ENCODE measurements at regions not wholly inside any gene's neighbourhood (a gene's known extent, or its start where the extent isn't known, plus 50 kb on each side); places are given as distances from the start of the nearest gene placed in this dataset.

DNA sequence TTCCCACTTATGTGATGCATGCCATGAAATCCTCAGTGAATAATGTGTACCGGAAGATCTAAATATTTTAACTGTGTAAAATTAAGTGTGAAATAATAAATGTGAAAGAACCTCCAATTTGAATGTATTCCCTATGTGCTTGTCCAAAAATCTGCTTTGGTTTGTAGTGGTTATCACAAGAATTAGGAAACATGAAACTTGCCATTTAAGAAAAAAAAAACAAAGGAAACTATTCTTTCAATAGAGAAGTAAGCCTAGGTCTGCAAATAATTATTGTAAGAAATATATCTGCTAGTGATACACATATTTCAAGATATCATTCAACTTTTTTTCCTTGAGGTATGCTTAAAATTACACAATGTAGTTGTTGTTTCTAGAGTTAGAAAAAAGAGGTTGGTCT lies 500.4 kb downstream of the SLC6A15 start:
- no peak overlapping the region for H2BK5ac ChIP-seq (ENCODE audit: low read depth, low read length)
- H3K36me3 ChIP-seq (ENCODE audit: control insufficient read depth in 2 of 4, insufficient read depth in 4 of 4, low read length in 3 of 4), result no peaks in the 10 kb centered on the region
- 100% methylated on average over 1 of the region's 1 CpG; no CpG with 5 or more reads in 1 of the 2 experiments for WGBS, 2 experiments (ENCODE audit: extremely low coverage in 1 of 2, insufficient coverage in 1 of 2, insufficient read length in 1 of 2, insufficient replicate concordance in 2 of 2, low coverage in 1 of 2, low lambda C conversion rate in 2 of 2, missing lambda C conversion rate in 1 of 2)
- no peak overlapping the region for H2BK20ac ChIP-seq (ENCODE audit: low read length)
- no peak for DNase-seq (ENCODE audit: low read depth in 1 of 2, low spot score in 2 of 2)
- CTCF ChIA-PET (ENCODE audit: partially characterized antibody), result no interaction called here
- H2AK5ac ChIP-seq (ENCODE audit: low read depth, low read length), result no peak overlapping the region
- no peaks in the 10 kb centered on the region for H3K9me3 ChIP-seq (ENCODE audit: insufficient read depth in 2 of 2, low read depth in 1 of 2, low read length in 1 of 2)
- no peaks in the 10 kb centered on the region for H3K23me2 ChIP-seq (ENCODE audit: low read depth, low read length)
- no peak for FAIRE-seq
- H3K4me2 ChIP-seq (ENCODE audit: insufficient read depth in 1 of 2, low read depth in 2 of 2, low read length in 2 of 2), result no peak overlapping the region
- POLR2A ChIA-PET (ENCODE audit: partially characterized antibody), result no interaction called here
- no peaks in the 10 kb centered on the region for H3K79me2 ChIP-seq (ENCODE audit: control insufficient read depth in 1 of 2, insufficient read depth in 2 of 2, low read length in 2 of 2)
- H4K8ac ChIP-seq (ENCODE audit: extremely low read depth, insufficient read depth, low read length), result no peak overlapping the region
- H3K14ac ChIP-seq (ENCODE audit: insufficient read length), result no peak overlapping the region
- H3K4ac ChIP-seq (replicated peaks; ENCODE audit: insufficient read length, low read depth, low read length), result no peak overlapping the region
- H3K27me3 ChIP-seq (replicated peaks in 1 of 4; ENCODE audit: control insufficient read depth in 3 of 4, extremely low read depth in 1 of 4, insufficient read depth in 3 of 4, low read length in 3 of 4), result no peaks in the 10 kb centered on the region
- H3K27ac ChIP-seq (ENCODE audit: low read depth, low read length), result no peak overlapping the region
- no peak overlapping the region for H4K91ac ChIP-seq (replicated peaks; ENCODE audit: insufficient read length, low read length)
- H3K9ac ChIP-seq (replicated peaks in 1 of 4; ENCODE audit: extremely low read depth in 1 of 4, low read depth in 3 of 4, low read length in 3 of 4), result no peak overlapping the region
- H2BK120ac ChIP-seq (replicated peaks; ENCODE audit: low read depth, low read length), result no peak overlapping the region
- no peak overlapping the region for H4K5ac ChIP-seq (ENCODE audit: insufficient read length, low read depth, low read length)
- no peak overlapping the region for H3K23ac ChIP-seq (ENCODE audit: insufficient read length)
- no peak overlapping the region for H2AFZ ChIP-seq (ENCODE audit: low read length)
- H3K4me1 ChIP-seq (replicated peaks in 1 of 4; ENCODE audit: control insufficient read depth in 3 of 4, insufficient read depth in 4 of 4, low read length in 3 of 4), result no peaks in the 10 kb centered on the region
- H3K79me1 ChIP-seq (ENCODE audit: low read depth, low read length), result no peaks in the 10 kb centered on the region
- H2BK15ac ChIP-seq (ENCODE audit: low read length), result no peak overlapping the region
- H2BK12ac ChIP-seq (ENCODE audit: low read depth, low read length), result no peak overlapping the region
- H3K18ac ChIP-seq (ENCODE audit: extremely low read depth, low read length), result no peak overlapping the region
- H4K20me1 ChIP-seq (replicated peaks in 1 of 2; ENCODE audit: control insufficient read depth in 1 of 2, insufficient read depth in 2 of 2, low read length in 2 of 2), result no peaks in the 10 kb centered on the region
- H3K56ac ChIP-seq (replicated peaks; ENCODE audit: insufficient read length, low read depth, low read length), result no peak overlapping the region
- H3K4me3 ChIP-seq (ENCODE audit: extremely low read depth in 1 of 4, insufficient read depth in 2 of 4, low read depth in 3 of 4, low read length in 4 of 4), result no peak overlapping the region
- TF ChIP-seq CHD1 (IDR thresholded peaks at IDR 0.05; ENCODE audit: low read depth, low read length) (no peak), CBX5 (IDR thresholded peaks at IDR 0.05; ENCODE audit: low read depth, low read length) (no peak), TBP (IDR thresholded peaks at IDR 0.05; ENCODE audit: low read depth, low read length) (no peak), JUN (IDR thresholded peaks at IDR 0.05; ENCODE audit: low read depth, low read length) (no peak), POLR2A (IDR thresholded peaks at IDR 0.05; ENCODE audit: control extremely low read depth in 1 of 2, low read depth in 2 of 2, low read length in 2 of 2) (no peak), EP300 (IDR thresholded peaks at IDR 0.05; ENCODE audit: borderline replicate concordance in 1 of 2, low read depth in 2 of 2, low read length in 2 of 2) (no peak), NANOG (IDR thresholded peaks at IDR 0.05; ENCODE audit: insufficient read depth, low read depth, low read length, poor library complexity, severe bottlenecking) (no peak), TAF1 (IDR thresholded peaks at IDR 0.05; ENCODE audit: low read depth, low read length) (no peak), MAFK (IDR thresholded peaks at IDR 0.05; ENCODE audit: low read depth, low read length) (no peak)
- TF ChIP-seq, protein P1, sequence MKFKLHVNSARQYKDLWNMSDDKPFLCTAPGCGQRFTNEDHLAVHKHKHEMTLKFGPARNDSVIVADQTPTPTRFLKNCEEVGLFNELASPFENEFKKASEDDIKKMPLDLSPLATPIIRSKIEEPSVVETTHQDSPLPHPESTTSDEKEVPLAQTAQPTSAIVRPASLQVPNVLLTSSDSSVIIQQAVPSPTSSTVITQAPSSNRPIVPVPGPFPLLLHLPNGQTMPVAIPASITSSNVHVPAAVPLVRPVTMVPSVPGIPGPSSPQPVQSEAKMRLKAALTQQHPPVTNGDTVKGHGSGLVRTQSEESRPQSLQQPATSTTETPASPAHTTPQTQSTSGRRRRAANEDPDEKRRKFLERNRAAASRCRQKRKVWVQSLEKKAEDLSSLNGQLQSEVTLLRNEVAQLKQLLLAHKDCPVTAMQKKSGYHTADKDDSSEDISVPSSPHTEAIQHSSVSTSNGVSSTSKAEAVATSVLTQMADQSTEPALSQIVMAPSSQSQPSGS (IDR thresholded peaks at IDR 0.05; ENCODE audit: low read length), result no peak
- TF ChIP-seq, protein P2, sequence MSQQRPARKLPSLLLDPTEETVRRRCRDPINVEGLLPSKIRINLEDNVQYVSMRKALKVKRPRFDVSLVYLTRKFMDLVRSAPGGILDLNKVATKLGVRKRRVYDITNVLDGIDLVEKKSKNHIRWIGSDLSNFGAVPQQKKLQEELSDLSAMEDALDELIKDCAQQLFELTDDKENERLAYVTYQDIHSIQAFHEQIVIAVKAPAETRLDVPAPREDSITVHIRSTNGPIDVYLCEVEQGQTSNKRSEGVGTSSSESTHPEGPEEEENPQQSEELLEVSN (IDR thresholded peaks at IDR 0.05), result no peak

Data from H1 (cell line).